ENCODE measurements at regions not wholly inside any gene's neighbourhood (a gene's known extent, or its start where the extent isn't known, plus 50 kb on each side); places are given as distances from the start of the nearest gene placed in this dataset.
"Not testable (repeated sequence)": the region's sequence is repeated elsewhere in the genome, so short reads cannot be mapped to it uniquely, and the experiment has no call there.

DNA sequence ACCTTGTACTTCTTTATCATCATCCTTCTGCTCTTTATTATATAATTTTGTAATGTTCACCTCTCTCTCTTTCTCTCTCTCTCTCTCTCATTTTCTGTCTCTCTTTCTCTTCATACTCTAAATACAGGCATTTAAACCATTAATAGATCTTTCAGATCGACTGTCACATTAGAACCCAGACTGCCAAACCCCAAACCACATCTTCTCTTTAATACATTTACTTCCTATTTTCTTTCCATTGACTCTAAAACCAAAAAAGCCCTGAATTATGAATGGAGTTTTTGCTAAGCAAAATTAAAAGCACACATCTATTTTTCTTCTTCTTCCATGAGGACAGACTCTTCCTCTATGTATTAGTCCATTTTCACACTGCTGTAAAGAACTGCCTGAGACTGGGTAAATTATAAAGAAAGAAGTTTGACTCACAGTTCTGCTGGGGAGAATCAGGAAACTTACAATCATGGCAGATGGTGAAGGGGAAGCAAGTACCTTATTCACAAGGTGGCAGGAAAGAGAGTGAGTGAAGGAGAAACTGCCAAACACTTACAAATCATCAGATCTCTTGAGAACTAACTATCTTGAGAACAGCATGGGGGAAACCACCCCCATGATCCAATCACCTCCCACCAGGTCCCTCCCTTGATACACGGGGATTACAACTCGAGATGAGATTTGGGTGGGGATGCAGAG lies 272.7 kb upstream of the MGMT start:
- peak; percentile 15 for DNase-seq

DNA sequence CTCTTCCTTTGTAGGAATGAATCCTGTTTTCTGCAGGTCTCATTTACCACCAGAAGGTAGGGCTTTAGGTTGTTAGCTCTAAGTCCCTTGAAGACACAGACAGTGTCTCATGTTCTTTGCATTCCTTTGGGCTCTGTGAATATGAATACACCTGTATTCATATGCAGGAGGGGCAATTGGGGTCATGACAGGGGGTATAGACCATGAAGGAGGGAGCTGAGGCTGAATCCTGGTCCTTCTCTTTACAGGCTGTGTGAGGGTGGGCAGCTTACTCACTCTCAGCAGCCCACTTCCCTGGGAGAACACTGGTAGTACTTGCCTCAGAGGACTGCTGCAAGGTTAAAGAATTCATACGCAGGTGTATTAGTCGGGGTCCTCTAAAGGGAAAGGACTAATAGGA lies 267.2 kb upstream of the MGMT start:
- no peak for DNase-seq

DNA sequence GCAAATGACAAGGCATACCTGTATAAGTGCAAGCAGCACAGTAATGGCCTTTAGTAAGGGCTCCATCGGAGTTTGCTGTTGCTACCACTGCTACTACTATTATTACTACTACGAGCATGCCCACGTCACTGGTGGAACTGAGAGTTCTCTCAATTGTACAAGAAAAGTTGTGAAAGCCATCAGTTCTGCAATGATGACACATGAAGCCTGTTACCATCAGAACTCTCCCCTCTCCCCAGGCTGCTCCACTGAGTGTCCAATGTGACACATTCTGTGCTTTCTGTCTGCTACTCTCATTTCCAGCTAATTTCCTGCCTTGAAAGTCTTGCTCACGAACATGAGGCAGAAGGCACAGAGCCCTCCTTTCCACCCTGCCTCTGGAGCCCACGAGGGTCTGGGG lies 263.2 kb upstream of the MGMT start:
- DNase-seq: no peak

DNA sequence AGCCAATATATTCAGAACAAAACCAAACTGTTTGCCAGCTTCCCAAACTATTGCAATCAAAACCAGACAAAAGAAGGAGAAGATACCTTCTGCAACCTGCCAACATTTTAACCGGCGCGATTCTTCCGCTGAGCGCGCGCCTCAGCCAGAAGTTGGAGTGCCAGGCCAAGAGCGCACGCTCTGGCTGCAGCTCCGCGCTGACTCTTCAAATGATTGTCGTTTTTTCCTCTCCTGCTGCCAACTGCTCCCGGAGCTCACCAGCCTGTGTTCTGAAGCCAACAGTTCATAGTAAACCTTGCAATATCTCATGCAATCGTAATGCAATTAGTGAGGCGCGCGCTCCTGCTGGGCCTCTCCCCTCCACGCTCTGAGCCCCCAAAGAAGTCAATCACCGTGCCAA lies 259.7 kb upstream of the MGMT start:
- no peak for DNase-seq

DNA sequence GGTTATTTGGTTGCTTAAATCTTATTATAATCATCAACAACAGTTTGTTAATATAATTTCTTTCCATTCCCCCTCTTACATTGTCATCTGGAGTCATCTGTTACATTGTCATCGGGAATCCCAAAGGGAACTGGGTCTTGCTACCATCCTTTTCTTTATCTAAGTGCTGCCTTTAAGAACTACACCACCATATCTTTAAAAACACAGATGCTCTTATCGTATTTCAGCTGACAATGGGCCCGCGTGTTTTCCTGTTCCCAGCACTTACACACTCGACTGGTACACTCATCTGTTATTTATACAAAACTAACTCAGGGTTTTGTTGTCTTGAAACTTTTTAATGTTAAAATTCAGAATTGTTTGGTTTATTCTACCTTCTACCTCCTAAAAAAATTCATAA lies 256.2 kb upstream of the MGMT start:
- DNase-seq: peak; percentile 59

DNA sequence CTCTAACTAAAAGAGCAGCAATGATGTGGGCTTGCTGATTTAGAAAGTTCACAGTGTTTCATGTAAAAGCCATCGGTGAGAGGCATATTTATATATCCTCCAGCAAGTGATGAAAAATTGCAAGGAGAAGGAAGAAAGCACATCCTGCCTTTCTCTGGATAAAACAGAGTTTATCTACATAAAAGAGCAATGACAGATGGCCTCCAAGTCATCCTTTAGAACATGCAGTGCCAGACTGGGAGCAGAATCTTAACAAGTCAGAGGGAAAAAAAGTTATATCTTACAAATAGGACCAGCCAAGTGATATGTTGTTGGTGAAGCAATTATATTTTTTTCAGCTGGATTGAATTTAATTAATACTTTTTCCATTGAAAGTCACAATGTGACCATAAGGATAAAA lies 253.8 kb upstream of the MGMT start:
- DNase-seq: no peak

DNA sequence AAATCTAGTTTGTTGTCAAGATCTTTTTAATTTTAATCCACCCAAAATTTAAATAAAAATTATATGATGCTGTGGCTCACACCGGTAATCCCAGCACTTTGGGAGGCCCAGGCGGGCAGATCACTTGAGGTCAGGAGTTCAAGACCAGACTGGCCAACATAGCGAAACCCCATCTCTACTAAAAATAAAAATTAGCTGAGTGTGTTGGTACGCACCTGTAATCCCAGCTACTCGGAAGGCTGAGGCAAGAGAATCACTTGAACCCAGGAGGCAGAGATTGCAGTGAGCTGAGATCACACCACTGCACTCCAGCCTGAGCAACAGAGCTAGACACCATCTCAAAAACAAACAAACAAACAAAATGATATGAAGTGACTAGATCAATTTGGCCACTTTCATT lies 253.0 kb upstream of the MGMT start:
- not testable (repeated sequence) for DNase-seq

DNA sequence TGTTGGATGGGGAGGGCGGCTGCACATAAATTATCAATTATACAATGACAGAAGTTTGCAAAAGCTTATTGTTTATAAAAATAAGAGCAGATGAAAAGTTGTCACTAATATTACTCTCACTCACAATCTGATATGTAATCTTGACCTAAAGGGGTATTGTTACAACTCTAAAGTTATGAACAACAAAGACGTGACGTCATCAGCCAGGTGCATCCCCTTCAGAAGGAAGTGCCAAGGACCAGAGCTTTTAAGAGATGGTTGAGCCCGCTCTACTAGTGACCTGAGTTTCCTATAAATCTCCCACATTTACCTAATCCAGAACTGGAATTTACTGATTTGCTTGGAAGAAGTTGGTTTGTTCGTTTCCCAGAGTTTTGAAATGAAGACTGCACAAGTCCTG lies 247.7 kb upstream of the MGMT start:
- DNase-seq: no peak

DNA sequence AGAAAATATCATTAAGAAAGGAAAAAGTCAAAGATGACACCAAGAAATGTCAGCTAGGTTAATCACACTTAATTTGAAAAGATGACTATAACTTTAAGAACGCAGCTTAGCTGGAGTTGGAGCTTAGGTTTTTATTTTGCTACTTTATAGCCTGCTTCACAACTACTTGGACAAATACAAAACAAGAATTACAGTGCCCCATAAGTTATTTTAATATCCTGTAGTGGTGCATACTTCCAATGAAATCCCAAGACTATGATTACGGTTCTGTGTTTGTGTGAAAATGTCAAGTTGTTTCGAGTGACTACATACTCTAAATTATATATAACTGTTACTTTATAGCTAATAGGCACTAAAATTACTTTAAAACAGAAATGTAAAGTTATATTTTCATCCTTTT lies 244.6 kb upstream of the MGMT start:
- DNase-seq: no peak

DNA sequence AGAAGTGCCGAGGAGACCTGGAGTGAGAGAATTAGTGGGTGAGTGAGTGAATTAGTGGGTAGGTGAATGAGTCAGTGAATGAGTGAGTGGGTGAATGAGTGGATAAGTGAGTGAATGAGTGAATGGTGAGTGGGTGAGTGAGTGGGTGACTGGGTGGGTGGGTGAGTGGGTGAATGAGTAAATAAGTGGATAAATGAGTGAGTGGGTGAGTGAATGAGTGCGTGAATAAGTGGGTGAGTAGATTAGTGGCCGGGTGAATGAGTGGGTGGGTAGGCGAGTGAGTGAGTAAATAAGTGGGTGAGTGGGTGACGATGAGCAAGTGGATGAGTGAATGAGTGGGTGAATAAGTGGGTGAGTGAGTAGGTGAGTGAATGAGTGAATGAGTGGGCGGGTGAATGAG lies 243.7 kb upstream of the MGMT start:
- DNase-seq: no peak

DNA sequence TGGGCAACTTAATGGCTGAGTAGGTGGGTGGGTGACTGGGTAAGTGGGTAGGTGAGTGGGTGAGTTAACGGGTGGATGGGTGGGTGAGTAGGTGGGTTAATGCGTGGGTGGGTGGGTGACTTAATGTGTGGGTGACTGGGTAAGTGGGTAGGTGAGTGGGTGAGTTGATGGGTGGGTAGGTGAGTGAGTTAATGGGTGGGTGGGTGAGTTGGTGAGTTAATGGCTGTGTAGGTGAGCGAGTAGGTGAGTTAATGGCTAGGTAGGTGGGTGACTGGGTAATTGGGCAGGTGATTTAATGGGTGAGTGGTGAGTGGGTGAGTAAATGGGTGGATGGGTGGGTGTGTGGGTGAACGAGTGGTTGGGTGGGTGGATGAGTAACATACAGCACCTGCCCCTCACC lies 243.0 kb upstream of the MGMT start:
- no peak for DNase-seq

DNA sequence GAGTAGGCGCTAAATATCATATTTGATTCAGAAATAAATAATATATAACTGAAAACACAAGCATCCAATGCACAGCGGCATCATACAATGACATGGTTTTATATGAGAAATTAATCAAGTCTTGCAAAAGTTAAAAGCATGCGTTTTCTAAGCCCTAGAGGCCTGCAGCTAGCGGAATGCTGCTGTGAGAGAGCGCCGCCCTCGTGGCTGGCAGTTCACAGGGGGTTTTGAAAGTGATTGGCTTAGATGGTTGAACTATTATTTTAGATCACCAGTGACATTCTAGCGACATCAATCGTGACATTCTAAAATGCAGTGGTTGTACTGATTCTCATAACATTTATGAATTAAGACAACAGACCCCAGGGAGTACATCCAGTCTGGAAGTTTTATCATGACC lies 235.2 kb upstream of the MGMT start:
- DNase-seq: no peak

DNA sequence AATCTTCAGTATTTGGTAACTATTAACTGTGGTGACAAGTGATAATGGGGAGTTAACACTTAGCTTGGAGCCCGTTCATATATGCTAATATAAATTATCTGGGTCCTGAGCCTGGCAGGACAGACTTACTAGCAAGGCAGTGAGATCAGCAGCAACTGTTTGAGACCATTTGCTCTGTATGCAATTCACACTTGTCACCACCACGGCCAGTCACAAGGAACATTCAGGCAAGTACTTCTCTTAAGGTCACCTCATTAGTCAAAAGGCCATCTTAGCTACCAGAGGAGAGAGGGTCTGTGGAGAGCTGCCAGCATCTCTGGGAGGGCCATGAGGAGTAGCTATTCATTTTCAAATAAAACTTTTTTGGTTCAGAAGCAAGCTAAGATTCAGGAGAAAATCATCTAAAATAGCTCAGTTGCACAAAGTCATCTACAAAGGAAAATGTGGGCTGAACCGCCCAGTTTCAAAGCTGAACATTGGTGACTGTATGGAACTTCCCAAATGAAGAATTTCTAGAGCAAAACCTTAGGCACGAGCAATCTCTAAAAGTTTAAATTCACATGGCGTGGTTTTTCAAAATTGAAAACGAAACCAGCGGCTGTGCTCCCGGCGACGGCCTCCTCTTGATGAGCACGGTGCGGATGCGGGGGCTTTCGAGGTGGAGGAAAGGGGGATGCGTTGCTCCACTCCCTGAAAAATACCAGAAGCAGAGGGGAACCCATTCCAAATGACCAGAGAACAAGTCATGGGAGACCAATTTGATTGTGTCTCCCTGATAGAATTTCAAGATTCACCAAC lies 233.5 kb upstream of the MGMT start:
- no peak for DNase-seq

DNA sequence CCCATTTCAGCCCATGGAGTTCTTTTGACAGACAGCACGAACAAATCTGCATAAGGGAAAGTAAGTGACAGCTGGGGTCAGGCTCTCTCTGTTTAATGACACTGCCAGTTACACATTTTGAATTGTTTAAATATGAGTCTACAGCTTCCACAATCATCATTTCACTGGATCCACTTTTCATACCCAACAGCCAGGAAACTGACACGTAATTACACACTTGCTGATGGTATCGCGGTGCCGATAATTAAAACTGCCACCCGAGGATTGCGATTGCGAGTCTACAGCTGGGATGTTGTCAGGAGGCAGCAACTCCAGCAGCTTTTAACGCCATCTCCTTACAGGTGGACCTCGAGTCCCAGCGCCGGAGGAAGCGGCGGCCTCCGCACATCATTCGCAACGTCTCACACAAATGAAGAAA lies 230.8 kb upstream of the MGMT start:
- no peak for DNase-seq

DNA sequence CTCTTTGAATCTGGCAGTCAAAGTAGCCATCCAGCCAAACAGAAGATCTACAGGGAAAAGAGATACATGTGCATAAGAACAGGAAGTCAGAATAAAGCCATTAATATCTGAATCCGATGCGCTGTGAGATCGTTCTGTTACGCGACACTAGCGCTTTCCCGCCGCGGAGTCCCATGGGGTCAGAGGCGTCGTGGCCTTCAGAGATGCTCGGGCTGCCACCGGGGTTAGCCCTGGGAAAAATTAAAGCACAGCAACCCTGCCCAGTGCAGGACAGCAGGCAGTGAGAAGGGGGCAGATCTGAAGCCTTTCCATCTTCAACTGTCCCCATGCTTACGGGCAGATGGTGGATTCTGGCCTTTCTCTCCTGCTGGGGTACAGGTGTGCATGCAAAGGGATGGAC lies 225.6 kb upstream of the MGMT start:
- DNase-seq: no peak

DNA sequence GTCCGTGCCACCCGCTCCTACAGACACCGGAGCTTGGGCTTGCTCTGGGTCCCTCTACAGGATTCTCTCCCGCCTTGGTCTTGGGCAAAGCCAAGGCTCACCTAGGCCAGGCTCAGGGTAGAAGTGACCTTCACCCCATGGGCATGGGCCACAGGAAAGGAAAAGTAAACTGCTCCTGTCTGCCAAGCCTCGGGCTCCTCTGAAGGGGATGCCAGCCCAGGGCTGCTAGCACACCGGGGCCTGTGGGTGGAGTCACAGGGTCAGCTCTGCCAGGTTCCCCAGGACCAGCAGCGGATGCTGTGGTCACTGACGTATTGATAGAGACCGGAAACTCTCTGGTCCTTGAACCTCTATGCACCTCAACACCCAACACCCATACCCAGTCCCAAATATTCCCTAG lies 222.7 kb upstream of the MGMT start:
- DNase-seq: no peak

DNA sequence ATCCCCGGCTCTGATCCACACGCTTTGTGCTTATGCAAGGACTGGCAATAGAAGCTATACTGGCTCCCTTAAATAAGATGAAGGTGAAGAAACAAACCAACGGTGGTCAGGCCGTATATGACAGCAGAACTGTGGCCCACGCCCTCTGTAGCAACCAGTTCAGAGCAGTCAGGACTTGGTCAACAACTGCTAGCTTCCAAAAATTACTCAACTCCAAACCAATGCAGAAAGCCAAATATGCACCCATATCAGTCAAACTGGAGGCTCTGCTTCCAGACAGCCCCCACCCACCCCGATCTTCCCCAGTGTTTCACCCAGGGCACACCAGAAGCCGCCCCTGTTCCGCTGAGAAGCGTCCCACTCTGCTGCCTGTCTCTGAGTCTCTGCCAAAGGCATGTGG lies 222.3 kb upstream of the MGMT start:
- DNase-seq: no peak

DNA sequence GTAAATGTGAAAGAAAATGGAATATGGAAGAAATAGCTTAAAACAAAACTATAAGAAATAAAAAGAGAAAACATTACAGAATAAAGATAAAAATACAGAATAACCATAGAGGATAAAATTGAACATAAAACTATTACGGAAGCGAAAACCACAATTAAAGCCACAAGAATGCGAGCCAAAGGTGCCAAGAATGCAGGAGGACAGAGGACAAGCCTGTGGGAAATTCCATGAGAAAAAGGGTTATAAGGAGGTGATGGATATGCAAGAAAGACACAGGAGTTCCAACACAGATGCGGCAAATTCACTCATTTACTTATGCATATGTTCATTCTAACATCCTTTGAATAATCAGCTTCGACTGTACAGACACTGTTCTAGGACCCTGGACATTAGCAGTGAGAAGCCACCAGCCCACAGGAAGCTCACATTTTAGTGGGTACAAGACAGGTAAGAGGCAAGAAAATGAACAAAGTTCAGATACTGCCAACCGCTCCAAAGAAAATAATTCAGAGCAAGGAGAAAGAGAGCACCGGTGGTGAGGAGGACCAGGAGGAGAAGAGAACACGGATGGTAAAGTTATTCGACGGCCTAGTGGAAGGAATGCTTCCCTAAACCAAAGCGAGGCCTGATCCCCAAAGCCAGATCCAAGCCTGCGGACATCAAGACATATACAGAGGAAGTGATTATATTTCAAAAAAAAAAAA lies 213.7 kb upstream of the MGMT start:
- DNase-seq: no peak

DNA sequence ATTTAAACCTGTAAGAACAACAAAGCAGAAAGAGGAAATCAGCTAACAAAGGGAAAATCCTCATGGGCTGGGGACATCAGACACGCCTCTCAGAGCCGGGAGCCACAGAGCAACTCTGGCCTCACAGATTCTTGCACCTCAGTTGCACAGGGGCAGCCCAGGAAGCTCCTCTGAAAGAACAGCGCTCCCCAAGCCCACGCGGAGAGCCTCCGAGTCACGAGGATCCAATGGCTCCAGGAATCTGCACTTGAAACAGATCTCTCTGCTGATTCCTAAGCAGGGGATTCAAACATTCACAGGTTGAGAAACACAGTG lies 213.2 kb upstream of the MGMT start:
- no peak for DNase-seq

DNA sequence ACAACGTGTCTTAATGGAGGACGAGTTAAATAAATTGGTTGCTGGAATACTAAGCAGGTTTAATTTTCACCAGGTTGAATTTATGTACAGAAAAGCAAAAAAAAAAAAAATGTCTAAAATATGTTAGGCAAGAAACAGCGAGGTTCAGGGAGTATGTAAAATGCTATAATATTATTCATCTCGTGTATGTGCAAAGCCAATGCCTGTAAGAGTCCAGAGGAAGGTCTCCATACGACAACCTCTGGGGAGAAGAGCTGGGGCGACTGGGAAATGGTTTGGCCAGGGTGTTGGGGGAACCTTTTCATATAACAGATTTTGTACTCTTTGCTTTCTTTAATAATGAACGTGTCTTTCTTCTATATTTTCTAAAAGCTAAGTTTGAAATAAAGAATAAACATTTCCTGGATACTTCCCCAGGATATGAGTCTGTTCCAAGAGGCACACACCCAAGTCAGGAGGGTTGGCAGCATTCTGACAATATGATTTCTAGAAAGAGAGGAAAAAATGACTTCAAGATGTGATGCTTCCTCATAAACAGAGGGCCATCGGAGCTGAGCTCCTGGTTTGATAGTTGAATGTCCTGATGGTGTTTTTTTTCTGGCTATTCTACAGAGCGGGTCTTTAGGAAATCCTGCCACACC lies 208.6 kb upstream of the MGMT start:
- DNase-seq: no peak

DNA sequence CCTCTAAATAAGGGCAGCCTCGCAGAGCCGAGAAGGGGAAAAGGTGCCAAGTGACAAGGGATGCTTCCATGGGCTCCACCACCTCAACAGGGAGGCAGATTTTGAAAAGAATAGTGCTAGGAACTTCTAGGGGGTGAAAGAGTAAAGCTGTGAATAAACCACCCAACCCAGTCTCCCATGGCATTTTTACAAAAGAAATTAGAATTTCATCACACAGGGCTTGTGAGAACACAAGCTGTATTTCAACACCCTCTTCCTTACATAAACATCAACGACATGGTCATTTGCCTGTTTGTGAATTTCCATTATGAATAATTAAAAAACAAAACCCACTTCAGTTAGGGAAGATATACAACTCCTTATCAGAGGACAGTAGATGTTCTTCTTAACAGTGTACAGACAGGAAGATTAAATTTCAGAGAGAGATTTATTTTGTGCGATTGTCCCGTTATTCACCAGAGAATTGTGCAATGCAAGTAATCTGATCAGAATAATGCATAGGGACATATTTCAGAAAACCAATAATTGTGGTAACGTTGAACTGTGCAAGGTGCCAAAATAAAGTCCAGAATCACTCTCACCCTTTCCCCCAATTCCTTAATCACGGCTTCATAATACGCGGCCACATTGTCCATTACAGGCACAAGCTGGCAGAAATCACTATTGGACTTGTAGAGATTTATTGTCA lies 207.8 kb upstream of the MGMT start:
- no peak for DNase-seq

DNA sequence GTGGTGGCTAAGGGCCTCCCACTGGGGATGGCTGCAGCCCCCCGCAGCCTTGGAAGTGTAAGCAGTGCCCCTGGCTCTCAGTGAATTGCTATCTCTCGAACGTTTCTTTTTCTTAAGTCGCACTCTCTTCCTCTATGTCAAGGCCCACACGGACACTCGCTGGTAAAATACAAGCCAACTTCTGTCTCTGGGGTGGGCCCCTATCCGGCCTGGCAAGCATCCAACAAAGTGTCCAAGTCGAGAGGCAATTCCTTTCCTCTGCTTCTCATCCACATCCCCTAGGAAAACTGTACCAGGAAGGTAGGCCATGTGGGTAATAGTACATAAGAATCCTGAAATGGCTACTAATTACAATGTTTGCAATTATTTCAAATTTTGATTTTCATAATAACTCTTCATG lies 194.9 kb upstream of the MGMT start:
- DNase-seq: no peak
